GM06990 (cell line): ENCODE measurements at regions not wholly inside any gene's neighbourhood (a gene's known extent, or its start where the extent isn't known, plus 50 kb on each side); places are given as distances from the start of the nearest gene placed in this dataset.

Source experiments
- DNase-seq: peaks from one replicate; pipeline ENCODE4 v3.0.0-alpha.2; 2011; ENCODE audit not compliant: insufficient read length; ENCODE audit errors: extremely low read depth
- H3K27me3 ChIP-seq: replicated peaks from 2 replicates; pipeline ENCODE4 v1.6.0; 2011; ENCODE audit warnings: low read length; ENCODE audit not compliant: control insufficient read depth, insufficient read depth
- H3K36me3 ChIP-seq: 2 replicates; pipeline ENCODE4 v1.5.1; 2011; ENCODE audit warnings: low read length; ENCODE audit not compliant: control insufficient read depth, insufficient read depth
- H3K4me3 ChIP-seq: replicated peaks from 2 replicates; pipeline ENCODE4 v1.5.1; 2011; ENCODE audit warnings: low read depth, mild to moderate bottlenecking, control low read depth, low read length
- TF ChIP-seq, protein P1 (sequence below): IDR thresholded peaks from 2 replicates; pipeline ENCODE4 v1.5.1; 2011; ENCODE audit warnings: low read length, control low read depth, mild to moderate bottlenecking, inconsistent platforms; ENCODE audit not compliant: insufficient read depth, poor library complexity, severe bottlenecking

DNA sequence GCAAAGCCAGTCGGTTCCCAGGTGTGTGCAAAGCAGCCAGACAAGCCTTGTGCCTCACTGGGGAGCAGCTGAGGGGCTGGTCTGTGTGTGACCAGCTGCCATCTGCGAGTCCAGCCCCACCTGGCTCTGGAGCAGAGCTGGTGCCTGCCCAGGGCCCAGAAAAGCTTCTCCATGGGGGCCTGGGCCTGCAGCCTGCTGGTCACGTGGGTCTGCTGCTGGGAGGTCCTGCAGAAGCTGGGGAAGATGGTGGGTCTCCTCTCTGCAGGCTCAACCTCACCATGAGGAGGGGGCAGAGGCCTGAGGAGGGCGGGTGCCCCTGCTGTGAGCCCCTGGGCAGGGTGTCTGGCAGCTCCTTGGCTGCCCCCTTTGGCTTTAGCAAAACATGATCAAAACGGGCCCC is 71.9 kb downstream of the ENGASE start:
- no peaks in the 10 kb centered on the region; the same call in 1 of the 2 replicates for H3K27me3 ChIP-seq
- H3K36me3 ChIP-seq = no peaks in the 10 kb centered on the region
- TF ChIP-seq, protein P1, sequence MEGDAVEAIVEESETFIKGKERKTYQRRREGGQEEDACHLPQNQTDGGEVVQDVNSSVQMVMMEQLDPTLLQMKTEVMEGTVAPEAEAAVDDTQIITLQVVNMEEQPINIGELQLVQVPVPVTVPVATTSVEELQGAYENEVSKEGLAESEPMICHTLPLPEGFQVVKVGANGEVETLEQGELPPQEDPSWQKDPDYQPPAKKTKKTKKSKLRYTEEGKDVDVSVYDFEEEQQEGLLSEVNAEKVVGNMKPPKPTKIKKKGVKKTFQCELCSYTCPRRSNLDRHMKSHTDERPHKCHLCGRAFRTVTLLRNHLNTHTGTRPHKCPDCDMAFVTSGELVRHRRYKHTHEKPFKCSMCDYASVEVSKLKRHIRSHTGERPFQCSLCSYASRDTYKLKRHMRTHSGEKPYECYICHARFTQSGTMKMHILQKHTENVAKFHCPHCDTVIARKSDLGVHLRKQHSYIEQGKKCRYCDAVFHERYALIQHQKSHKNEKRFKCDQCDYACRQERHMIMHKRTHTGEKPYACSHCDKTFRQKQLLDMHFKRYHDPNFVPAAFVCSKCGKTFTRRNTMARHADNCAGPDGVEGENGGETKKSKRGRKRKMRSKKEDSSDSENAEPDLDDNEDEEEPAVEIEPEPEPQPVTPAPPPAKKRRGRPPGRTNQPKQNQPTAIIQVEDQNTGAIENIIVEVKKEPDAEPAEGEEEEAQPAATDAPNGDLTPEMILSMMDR = no peak
- no peak for DNase-seq
- H3K4me3 ChIP-seq = no peak overlapping the region

DNA sequence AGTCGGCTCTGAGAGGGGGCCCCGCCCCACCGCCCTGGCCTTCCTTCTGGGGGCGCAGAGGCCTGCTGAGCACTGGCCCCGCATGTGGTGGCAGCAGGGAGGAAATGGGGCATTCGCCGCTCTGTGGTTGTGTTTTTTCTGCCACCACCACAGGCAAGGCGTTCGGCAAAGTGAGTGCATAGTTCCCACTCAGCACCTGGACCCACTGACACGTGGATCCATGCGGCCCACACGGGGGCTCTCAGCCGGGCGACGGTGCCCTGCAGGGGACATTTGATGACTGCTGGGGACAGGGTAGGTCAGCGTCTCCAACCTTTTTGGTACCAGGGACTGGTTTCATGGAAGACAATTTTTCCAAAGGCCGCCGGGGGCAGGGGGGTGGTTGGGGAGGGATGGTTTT is 70.9 kb downstream of the ENGASE start:
- TF ChIP-seq, protein P1 = no peak
- no peaks in the 10 kb centered on the region for H3K36me3 ChIP-seq
- no peaks in the 10 kb centered on the region; the same call in 1 of the 2 replicates for H3K27me3 ChIP-seq
- DNase-seq = no peak
- H3K4me3 ChIP-seq = no peak overlapping the region

DNA sequence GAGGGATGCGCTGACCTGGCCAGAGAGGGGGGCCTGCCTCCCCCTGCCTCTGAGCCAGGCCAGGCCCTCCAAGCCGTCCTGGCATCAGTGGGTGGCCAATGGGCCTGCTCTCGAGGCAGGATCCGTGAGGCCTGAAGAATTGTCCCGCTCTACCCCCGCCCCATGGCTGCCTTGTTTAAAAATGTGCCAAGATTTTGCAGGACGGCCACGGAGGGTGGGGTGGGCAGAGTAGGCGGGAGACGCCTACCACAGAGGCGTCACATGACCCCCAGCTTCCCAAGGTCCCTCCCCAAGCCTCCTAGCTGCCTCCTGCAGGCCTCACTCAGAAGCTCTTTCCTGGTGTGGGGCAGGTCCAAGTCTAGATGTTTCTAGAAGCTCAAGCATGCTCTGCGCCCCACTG is 69.5 kb downstream of the ENGASE start:
- TF ChIP-seq, protein P1 = no peak
- no peak for DNase-seq
- H3K27me3 ChIP-seq = no peaks in the 10 kb centered on the region; the same call in 1 of the 2 replicates

DNA sequence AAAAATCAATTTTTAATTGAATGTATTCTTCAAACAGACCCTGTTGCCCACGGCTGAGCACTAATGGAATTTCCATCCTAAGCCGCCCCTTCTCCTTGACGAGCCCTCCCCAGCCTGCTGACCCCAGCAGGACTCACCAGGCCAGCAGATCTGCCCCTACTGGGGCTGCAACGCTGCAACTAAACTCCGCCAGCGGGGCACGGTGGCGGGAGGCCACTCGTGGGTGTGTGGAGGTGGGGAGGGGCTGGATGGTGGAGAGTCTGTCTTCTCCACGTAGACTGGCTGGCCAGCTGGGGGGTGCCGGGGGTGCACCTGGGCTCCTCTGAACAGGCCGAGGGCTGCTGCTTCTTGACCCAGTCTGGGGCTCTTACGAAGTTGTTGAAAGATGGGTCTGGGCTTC is 67.8 kb downstream of the ENGASE start:
- TF ChIP-seq, protein P1 = no peak
- no peak for DNase-seq
- Histone ChIP-seq H3K27me3 (no peaks in the 10 kb centered on the region; the same call in 1 of the 2 replicates), H3K4me3 (no peak overlapping the region), H3K36me3 (no peaks in the 10 kb centered on the region)

More for the DNA sequence above, 69.5 kb downstream of the ENGASE start:
- Histone ChIP-seq H3K36me3 (no peaks in the 10 kb centered on the region), H3K4me3 (no peak overlapping the region)

DNA sequence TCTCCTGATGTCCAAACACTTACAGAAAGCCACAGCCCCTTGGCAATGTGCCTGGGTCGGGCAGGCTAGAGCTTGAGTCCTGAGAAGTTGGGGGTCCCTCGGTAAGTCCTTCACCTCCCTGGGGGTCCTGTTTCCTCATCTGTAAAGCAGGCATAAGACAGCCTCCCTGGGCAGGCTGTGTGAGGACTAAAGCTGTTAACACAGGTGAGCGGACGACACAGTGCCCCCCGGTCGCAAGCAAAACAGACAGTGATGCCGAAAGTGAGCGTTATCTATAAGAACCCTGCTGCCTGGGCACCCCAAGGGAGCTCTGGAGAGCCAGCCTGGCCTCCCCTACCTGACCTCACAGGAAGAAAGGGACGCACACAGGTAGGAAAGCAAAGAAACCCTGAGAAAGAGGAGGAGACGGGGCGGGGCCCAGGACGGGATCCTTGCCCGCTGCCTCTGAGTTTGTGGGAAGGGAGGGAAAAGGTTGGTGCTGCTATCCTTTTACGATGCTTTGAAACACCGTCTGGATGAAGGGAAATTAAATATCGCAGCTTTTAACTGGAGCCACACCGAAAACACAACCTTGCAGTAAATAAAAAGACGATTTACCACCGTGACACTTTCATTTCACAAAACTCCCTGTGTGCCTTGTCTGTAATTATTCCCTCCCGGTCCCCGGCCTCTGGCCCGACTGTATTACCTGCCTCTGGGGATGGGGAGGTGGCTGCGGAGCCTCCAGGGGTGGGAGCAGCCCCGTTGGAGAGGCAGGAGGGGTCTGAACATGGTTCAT is 67.1 kb downstream of the ENGASE start:
- TF ChIP-seq, protein P1 = no peak
- Histone ChIP-seq H3K36me3 (no peaks in the 10 kb centered on the region), H3K27me3 (no peaks in the 10 kb centered on the region; the same call in 1 of the 2 replicates), H3K4me3 (no peak overlapping the region)
- DNase-seq = no peak
